CD4-positive, alpha-beta T cell (primary cell): ENCODE measurements at regions not wholly inside any gene's neighbourhood (a gene's known extent, or its start where the extent isn't known, plus 50 kb on each side); places are given as distances from the start of the nearest gene placed in this dataset.

Experiments
- ATAC-seq: fragments of 200-7000 bp; cut with Tn5 transposase; one replicate; pipeline ENCODE4 v1.10.0; 2022; ENCODE audit warnings: mild to moderate bottlenecking; ENCODE audit not compliant: poor library complexity
- CTCF ChIA-PET: fragments of 350-600 bp; sonication (Branson Sonifier 250); formaldehyde crosslinking; loops from one replicate; lab custom pipeline; 2021; ENCODE audit warnings: antibody characterized with exemption, inconsistent platforms; lab: Charles Lee
- POLR2A ChIA-PET: fragments of 350-600 bp; sonication (Branson Sonifier 250); formaldehyde crosslinking; loops from one replicate; lab custom pipeline; 2021; ENCODE audit warnings: antibody characterized with exemption, inconsistent platforms; lab: Charles Lee
- DNase-seq, 14 experiments: peaks; one replicate each; pipeline ENCODE4 v3.0.0-alpha.2; 2013 to 2020; ENCODE audit warnings: mixed read lengths in 2 of 14
- H3K27ac ChIP-seq, 2 donors: one replicate each; pipeline versions ENCODE4 v1.5.1 to v1.7.0; 2013; ENCODE audit warnings: low read length in 2 of 2, low read depth in 1 of 2, mild to moderate bottlenecking in 1 of 2
- H3K27me3 ChIP-seq, 2 experiments: 1 replicate in 1 of 2; 2 replicates in 1 of 2; pipeline versions ENCODE4 v1.6.1 to v1.7.0; 2013; ENCODE audit warnings: low read length in 2 of 2, control low read depth in 1 of 2, mild to moderate bottlenecking in 1 of 2, moderate library complexity in 1 of 2; ENCODE audit not compliant: insufficient read depth in 2 of 2, control insufficient read depth in 1 of 2
- H3K36me3 ChIP-seq: one replicate; pipeline ENCODE4 v1.6.1; 2013; ENCODE audit warnings: low read length, control low read depth; ENCODE audit not compliant: insufficient read depth
- H3K4me1 ChIP-seq: one replicate; pipeline ENCODE4 v1.6.1; 2013; ENCODE audit warnings: low read length, control low read depth; ENCODE audit not compliant: insufficient read depth
- H3K4me3 ChIP-seq: one replicate; pipeline ENCODE4 v1.5.1; 2013; ENCODE audit warnings: mild to moderate bottlenecking, low read length, moderate library complexity
- H3K9me3 ChIP-seq, 2 experiments: 1 replicate in 1 of 2; 2 replicates in 1 of 2; pipeline versions ENCODE4 v1.6.1 to v1.7.0; 2013; ENCODE audit warnings: low read length in 2 of 2, mild to moderate bottlenecking in 2 of 2, control low read depth in 1 of 2, moderate library complexity in 1 of 2; ENCODE audit not compliant: control insufficient read depth in 1 of 2, insufficient read depth in 1 of 2
- H3K27ac Mint-ChIP-seq: one replicate; pipeline ENCODE4 v1.8.0; 2020; ENCODE audit warnings: mixed read lengths
- H3K27me3 Mint-ChIP-seq: one replicate; pipeline ENCODE4 v1.8.0; 2021; ENCODE audit warnings: mixed read lengths
- H3K36me3 Mint-ChIP-seq: one replicate; pipeline ENCODE4 v1.8.0; 2021; ENCODE audit warnings: low read depth, mixed read lengths
- H3K4me1 Mint-ChIP-seq: one replicate; pipeline ENCODE4 v1.8.0; 2021; ENCODE audit warnings: low read depth, mixed read lengths
- H3K4me3 Mint-ChIP-seq: one replicate; pipeline ENCODE4 v1.8.0; 2020; ENCODE audit warnings: mild to moderate bottlenecking, mixed read lengths
- H3K9me3 Mint-ChIP-seq: one replicate; pipeline ENCODE4 v1.8.0; 2020; ENCODE audit warnings: mixed read lengths
- CTCF ChIP-seq: fragments of 200-600 bp; IDR thresholded peaks from one replicate; pipeline ENCODE4 v1.8.0; 2022; ENCODE audit warnings: antibody characterized with exemption, mild to moderate bottlenecking
- intact Hi-C, 2 experiments: fragments of 100-400 bp; cut with DNase I in 1 of 2; cut with micrococcal nuclease in 1 of 2; formaldehyde crosslinking; loops; one replicate each; pipeline versions ENCODE4 v1.15.1 to v1.9.0; 2023 to 2025; cut with DNase I, micrococcal nuclease

- no peaks in the 10 kb centered on the region for H3K36me3 Mint-ChIP-seq
- H3K27ac Mint-ChIP-seq, result no peak overlapping the region
- no peak for TF ChIP-seq CTCF
- no peaks in the 10 kb centered on the region for H3K9me3 Mint-ChIP-seq
- Histone ChIP-seq H3K27me3 (peaks cover 0 to 16% of the 10 kb centered on the region in 2 experiments), H3K9me3 (peaks cover 0 to 4% of the 10 kb centered on the region in 2 experiments), H3K27ac (no peak overlapping the region), H3K36me3 (no peaks in the 10 kb centered on the region), H3K4me1 (no peaks in the 10 kb centered on the region), H3K4me3 (no peak overlapping the region)
- H3K27me3 Mint-ChIP-seq, result peaks cover 35% of the 10 kb centered on the region
- no peaks in the 10 kb centered on the region for H3K4me1 Mint-ChIP-seq
- intact Hi-C loops, result no loop called here
- CTCF ChIA-PET, result no interaction called here
- no peak for DNase-seq
- POLR2A ChIA-PET, result no interaction called here
- ATAC-seq, result no peak
- H3K4me3 Mint-ChIP-seq, result no peak overlapping the region
Measured at GRCh38 chr6:2502998-2503674, 247.6 kb downstream of the MYLK4 start.

GRCh38 chr6:2502096-2502997 lies 248.4 kb downstream of the MYLK4 start:
- ATAC-seq, result no peak
- Mint-ChIP-seq H3K4me3 (no peak overlapping the region), H3K27ac (no peak overlapping the region), H3K27me3 (peaks cover 29% of the 10 kb centered on the region), H3K4me1 (no peaks in the 10 kb centered on the region), H3K36me3 (no peaks in the 10 kb centered on the region), H3K9me3 (no peaks in the 10 kb centered on the region)
- Histone ChIP-seq H3K9me3 (peaks cover 0 to 4% of the 10 kb centered on the region in 2 experiments), H3K4me1 (no peaks in the 10 kb centered on the region), H3K27ac (no peak overlapping the region), H3K4me3 (no peak overlapping the region), H3K36me3 (no peaks in the 10 kb centered on the region), H3K27me3 (peaks cover 0 to 14% of the 10 kb centered on the region in 2 experiments)
- no peak for TF ChIP-seq CTCF
- no peak for DNase-seq
- CTCF ChIA-PET, result no interaction called here
- intact Hi-C loops, result no loop called here
- POLR2A ChIA-PET, result no interaction called here

- Histone ChIP-seq H3K36me3 (no peaks in the 10 kb centered on the region), H3K9me3 (peaks cover 0 to 5% of the 10 kb centered on the region in 2 experiments), H3K27me3 (no peaks in the 10 kb centered on the region), H3K4me3 (no peak overlapping the region), H3K4me1 (no peaks in the 10 kb centered on the region), H3K27ac (no peak overlapping the region)
- Mint-ChIP-seq H3K27ac (no peak overlapping the region), H3K9me3 (no peaks in the 10 kb centered on the region), H3K27me3 (peaks cover 12% of the 10 kb centered on the region), H3K4me1 (no peaks in the 10 kb centered on the region), H3K36me3 (no peaks in the 10 kb centered on the region), H3K4me3 (no peak overlapping the region)
- DNase-seq (no peak), ATAC-seq (no peak)
- ChIA-PET POLR2A (no interaction called here), CTCF (no interaction called here)
- no peak for TF ChIP-seq CTCF
- intact Hi-C loops, result no loop called here
Measured at GRCh38 chr6:2497922-2498623, 252.6 kb downstream of the MYLK4 start.
